PC-3 (cell line): ENCODE measurements at regions not wholly inside any gene's neighbourhood (a gene's known extent, or its start where the extent isn't known, plus 50 kb on each side); places are given as distances from the start of the nearest gene placed in this dataset.

Source experiments
- ATAC-seq: fragments of 200-7000 bp; cut with Tn5 transposase; 2 replicates; pipeline ENCODE4 v1.9.1; 2020; ENCODE audit warnings: mild to moderate bottlenecking, moderate library complexity
- BruUV-seq: library from RNA; stranded (reverse); fragments of 400-500 nt; replicated peaks from 2 replicates; lab custom pipeline; 2021; lab: Mats Ljungman, UMichigan
- CTCF ChIA-PET: fragments of 300-600 bp; sonication (Branson Sonifier 250); formaldehyde crosslinking; loops from one replicate; lab custom pipeline; 2022; ENCODE audit warnings: antibody characterized with exemption; lab: Charles Lee
- POLR2A ChIA-PET: fragments of 300-600 bp; sonication (Branson Sonifier 250); formaldehyde crosslinking; loops from one replicate; lab custom pipeline; 2022; ENCODE audit warnings: antibody characterized with exemption; ENCODE audit not compliant: unreplicated experiment; lab: Charles Lee
- DNase-seq: peaks from one replicate; pipeline ENCODE4 v3.0.0-alpha.2; 2015
- H2AFZ ChIP-seq: fragments of 300-600 bp; sonication (generic); 2 replicates; pipeline ENCODE4 v1.6.0; 2016; ENCODE audit warnings: antibody characterized with exemption, low read length
- H3F3A ChIP-seq: fragments of 300-600 bp; sonication (generic); one replicate; pipeline ENCODE4 v1.6.0; 2017; ENCODE audit warnings: antibody characterized with exemption, low read length, control low read depth, mild to moderate bottlenecking; ENCODE audit not compliant: unreplicated experiment
- H3K27ac ChIP-seq: fragments of 300-600 bp; sonication (generic); 2 replicates; pipeline ENCODE4 v1.5.1; 2016; ENCODE audit warnings: mild to moderate bottlenecking, low read length
- H3K27me3 ChIP-seq: fragments of 300-600 bp; sonication (generic); 2 replicates; pipeline ENCODE4 v1.6.1; 2016; ENCODE audit warnings: low read length, mixed read lengths
- H3K36me3 ChIP-seq: fragments of 300-600 bp; sonication (generic); 2 replicates; pipeline ENCODE4 v1.6.1; 2016; ENCODE audit warnings: low read depth, mixed run types, low read length, mixed read lengths
- H3K4me1 ChIP-seq: fragments of 300-600 bp; sonication (generic); 2 replicates; pipeline ENCODE4 v1.5.1; 2016; ENCODE audit warnings: low read length; ENCODE audit not compliant: insufficient read depth
- H3K4me2 ChIP-seq: fragments of 300-600 bp; sonication (generic); 2 replicates; pipeline ENCODE4 v1.6.0; 2016; ENCODE audit warnings: low read length
- H3K4me3 ChIP-seq: fragments of 300-600 bp; sonication (generic); 2 replicates; pipeline ENCODE4 v1.5.1; 2016; ENCODE audit warnings: mild to moderate bottlenecking, low read length, mixed read lengths
- H3K79me2 ChIP-seq: fragments of 300-600 bp; sonication (generic); 2 replicates; pipeline ENCODE4 v1.6.1; 2017; ENCODE audit warnings: low read length, mixed read lengths
- H3K9ac ChIP-seq: fragments of 300-600 bp; sonication (generic); 2 replicates; pipeline ENCODE4 v1.6.0; 2016; ENCODE audit warnings: mild to moderate bottlenecking, low read length
- H3K9me2 ChIP-seq: fragments of 300-600 bp; sonication (generic); replicated peaks from 2 replicates; pipeline ENCODE4 v1.6.1; 2016; ENCODE audit warnings: mixed run types, low read length, mixed read lengths
- H3K9me3 ChIP-seq: fragments of 300-600 bp; sonication (generic); 2 replicates; pipeline ENCODE4 v1.6.1; 2016; ENCODE audit warnings: low read length, mixed read lengths
- H4K20me1 ChIP-seq: fragments of 300-600 bp; sonication (generic); 2 replicates; pipeline ENCODE4 v1.6.1; 2016; ENCODE audit warnings: low read length, mixed read lengths
- EZH2 ChIP-seq: fragments of 300-600 bp; sonication (generic); IDR thresholded peaks from one replicate; pipeline ENCODE4 v1.6.1; 2017; ENCODE audit warnings: antibody characterized with exemption, mild to moderate bottlenecking, low read length; ENCODE audit not compliant: unreplicated experiment
- EZH2phosphoT487 ChIP-seq: fragments of 300-600 bp; sonication (generic); IDR thresholded peaks from 2 replicates; pipeline ENCODE4 v1.6.1; 2018; ENCODE audit warnings: mild to moderate bottlenecking, antibody characterized with exemption, low read length, borderline replicate concordance
- intact Hi-C: fragments of 100-400 bp; cut with micrococcal nuclease; formaldehyde crosslinking; loops from 2 replicates; pipeline ENCODE4 v1.9.0; 2023
- TF ChIP-seq, protein P1 (sequence below): fragments of 300-600 bp; sonication (generic); conservative IDR thresholded peaks from 2 replicates; pipeline ENCODE4 v1.5.1; 2017; ENCODE audit warnings: antibody characterized with exemption, low read depth, mild to moderate bottlenecking, low read length

DNA sequence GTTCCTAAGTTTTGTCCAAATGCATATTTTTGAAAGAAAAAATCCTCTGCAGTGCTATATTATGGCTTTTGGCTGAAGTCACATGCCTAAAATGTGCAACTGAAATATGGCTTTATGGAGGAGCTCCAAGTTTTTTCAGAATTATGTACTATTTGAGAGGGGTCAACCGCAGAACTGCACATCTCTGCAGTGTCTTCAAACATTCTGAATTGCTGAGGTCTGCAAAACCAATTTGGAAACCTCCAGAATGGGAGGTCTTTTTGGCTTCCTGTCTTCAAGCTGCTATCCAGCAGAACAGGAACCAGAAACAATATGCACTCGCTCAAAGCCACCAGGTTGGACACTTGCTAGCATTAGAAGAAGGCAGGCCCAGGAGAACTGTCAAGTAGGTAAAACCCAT, 376.0 kb upstream of the PAPPA start:
- Histone ChIP-seq H3K27ac (no peak overlapping the region), H3K36me3 (no peaks in the 10 kb centered on the region), H3K9ac (no peak overlapping the region), H3K4me3 (no peak overlapping the region), H3K79me2 (no peaks in the 10 kb centered on the region), H2AFZ (no peak overlapping the region), H4K20me1 (no peaks in the 10 kb centered on the region), H3K27me3 (no peaks in the 10 kb centered on the region), H3K4me1 (no peaks in the 10 kb centered on the region), H3F3A (no peaks in the 10 kb centered on the region), H3K4me2 (no peak overlapping the region), H3K9me3 (no peaks in the 10 kb centered on the region), H3K9me2 (no peaks in the 10 kb centered on the region)
- ATAC-seq (no peak), DNase-seq (no peak)
- no TSS peak for BruUV-seq
- intact Hi-C loops = no loop called here
- ChIA-PET CTCF (no interaction called here), POLR2A (no interaction called here)
- no peak for TF ChIP-seq EZH2phosphoT487

DNA sequence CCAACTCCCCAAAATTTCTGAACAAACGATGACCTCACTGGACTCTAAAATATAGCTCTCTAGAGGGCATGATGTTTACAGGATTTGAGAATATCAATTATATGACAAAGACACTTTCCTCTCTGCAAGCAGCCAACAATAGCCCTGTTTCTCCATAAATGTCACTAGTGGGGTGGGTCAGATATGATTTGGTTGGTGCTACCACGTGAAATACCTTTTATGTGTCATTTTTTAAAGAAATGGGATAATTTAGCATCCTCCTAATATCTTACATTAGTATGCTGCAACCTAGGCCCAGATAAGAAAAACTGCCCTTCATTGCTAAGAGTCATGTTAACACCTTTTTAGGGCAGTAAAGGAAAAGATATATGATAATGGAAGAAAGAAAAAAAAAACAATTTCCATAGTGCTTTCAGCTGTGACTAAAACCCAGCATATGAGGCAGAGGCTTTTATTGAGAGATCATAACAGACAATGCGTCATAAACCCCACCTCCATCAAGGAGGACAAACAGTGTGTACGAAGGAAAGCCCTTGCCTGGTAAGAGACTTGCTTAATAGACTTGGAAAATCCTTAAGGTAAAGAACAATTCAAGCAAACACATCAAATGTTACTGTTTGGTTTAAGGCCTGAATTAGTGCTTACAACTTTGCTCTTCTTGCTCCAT, 372.4 kb upstream of the PAPPA start:
- Histone ChIP-seq H3K79me2 (no peaks in the 10 kb centered on the region), H4K20me1 (no peaks in the 10 kb centered on the region), H2AFZ (no peak overlapping the region), H3K4me1 (no peaks in the 10 kb centered on the region), H3K27me3 (no peaks in the 10 kb centered on the region), H3K4me2 (no peak overlapping the region), H3F3A (no peaks in the 10 kb centered on the region), H3K9ac (no peak overlapping the region), H3K27ac (no peak overlapping the region), H3K36me3 (no peaks in the 10 kb centered on the region), H3K9me2 (no peaks in the 10 kb centered on the region), H3K4me3 (no peak overlapping the region), H3K9me3 (no peaks in the 10 kb centered on the region)
- intact Hi-C loops = no loop called here
- POLR2A ChIA-PET = no interaction called here
- CTCF ChIA-PET = no interaction called here
- peak; percentile 22 for DNase-seq
- TF ChIP-seq EZH2phosphoT487 = no peak
- TF ChIP-seq EZH2 = no peak
- TF ChIP-seq, protein P1, sequence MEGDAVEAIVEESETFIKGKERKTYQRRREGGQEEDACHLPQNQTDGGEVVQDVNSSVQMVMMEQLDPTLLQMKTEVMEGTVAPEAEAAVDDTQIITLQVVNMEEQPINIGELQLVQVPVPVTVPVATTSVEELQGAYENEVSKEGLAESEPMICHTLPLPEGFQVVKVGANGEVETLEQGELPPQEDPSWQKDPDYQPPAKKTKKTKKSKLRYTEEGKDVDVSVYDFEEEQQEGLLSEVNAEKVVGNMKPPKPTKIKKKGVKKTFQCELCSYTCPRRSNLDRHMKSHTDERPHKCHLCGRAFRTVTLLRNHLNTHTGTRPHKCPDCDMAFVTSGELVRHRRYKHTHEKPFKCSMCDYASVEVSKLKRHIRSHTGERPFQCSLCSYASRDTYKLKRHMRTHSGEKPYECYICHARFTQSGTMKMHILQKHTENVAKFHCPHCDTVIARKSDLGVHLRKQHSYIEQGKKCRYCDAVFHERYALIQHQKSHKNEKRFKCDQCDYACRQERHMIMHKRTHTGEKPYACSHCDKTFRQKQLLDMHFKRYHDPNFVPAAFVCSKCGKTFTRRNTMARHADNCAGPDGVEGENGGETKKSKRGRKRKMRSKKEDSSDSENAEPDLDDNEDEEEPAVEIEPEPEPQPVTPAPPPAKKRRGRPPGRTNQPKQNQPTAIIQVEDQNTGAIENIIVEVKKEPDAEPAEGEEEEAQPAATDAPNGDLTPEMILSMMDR = no peak
- ATAC-seq = no peak; the same call in 1 of the 2 replicates
- BruUV-seq = no TSS peak

- no TSS peak for BruUV-seq
- Histone ChIP-seq H3K27ac (no peak overlapping the region), H2AFZ (no peak overlapping the region), H3K4me3 (no peak overlapping the region), H3K27me3 (no peaks in the 10 kb centered on the region), H3K4me2 (no peak overlapping the region), H3K9ac (no peak overlapping the region), H3K9me2 (no peaks in the 10 kb centered on the region), H3K9me3 (no peaks in the 10 kb centered on the region), H3K36me3 (no peaks in the 10 kb centered on the region), H3K79me2 (no peaks in the 10 kb centered on the region), H4K20me1 (no peaks in the 10 kb centered on the region), H3F3A (no peaks in the 10 kb centered on the region), H3K4me1 (no peaks in the 10 kb centered on the region)
- intact Hi-C loops = no loop called here
- CTCF ChIA-PET = interaction anchor here (0.6 kb wide), 1 partner anchor 61 kb away, joined by 4 read pairs; no protein-coding TSS in a partner anchor
- no peak for DNase-seq
- no peak for ATAC-seq
- POLR2A ChIA-PET = no interaction called here
- TF ChIP-seq EZH2phosphoT487 (no peak), EZH2 (no peak)
- TF ChIP-seq, protein P1 = no peak
Observed at GRCh38 chr9:115786321-115786720, 367.3 kb upstream of the PAPPA start.
